Adrenal gland (tissue), 5 donors: ENCODE measurements at regions not wholly inside any gene's neighbourhood (a gene's known extent, or its start where the extent isn't known, plus 50 kb on each side); places are given as distances from the start of the nearest gene placed in this dataset.

Experiments used
- CTCF ChIP-seq, 6 experiments: fragments of 450-650 bp in 4 of 6; fragments of 200-600 bp in 2 of 6; sonication (generic) in 1 of 6; IDR thresholded peaks; 1 replicate in 5 of 6; 2 replicates in 1 of 6; pipeline versions ENCODE4 v1.5.1 to v1.8.0; 2016 to 2021; ENCODE audit warnings: antibody characterized with exemption in 6 of 6, mild to moderate bottlenecking in 2 of 6, moderate library complexity in 1 of 6
- POLR2A ChIP-seq, 2 donors: fragments of 450-650 bp; IDR thresholded peaks; one replicate each; pipeline ENCODE4 v1.6.1; 2017; ENCODE audit warnings: antibody characterized with exemption in 2 of 2, mild to moderate bottlenecking in 2 of 2, moderate library complexity in 1 of 2
- donor health status: DM: no; HTN: no; CAD: no.

GRCh38 chr5:44446399-44446798, 57.2 kb upstream of the FGF10 start:
- TF ChIP-seq POLR2A (IDR thresholded peaks at IDR 0.05) (no peak), CTCF (IDR thresholded peaks at IDR 0.05) (no peak)
